Left hindlimb (tissue), 1 donor: ENCODE measurements at regions not wholly inside any gene's neighbourhood (a gene's known extent, or its start where the extent isn't known, plus 50 kb on each side); places are given as distances from the start of the nearest gene placed in this dataset.

ENCODE experiments used
- DNase-seq: peaks from one replicate; pipeline ENCODE4 v3.0.0-alpha.2; 2018

GRCh38 chr15:47397655-47398054 lies 319.6 kb upstream of the SEMA6D start:
- no peak for DNase-seq

- no peak for DNase-seq
Observed at GRCh38 chr15:47398132-47398531, 319.2 kb upstream of the SEMA6D start.

- no peak for DNase-seq
Observed at GRCh38 chr15:47398594-47398993, 318.7 kb upstream of the SEMA6D start.

GRCh38 chr15:47399100-47399499 lies 318.2 kb upstream of the SEMA6D start:
- DNase-seq, result no peak

- no peak for DNase-seq
Observed at GRCh38 chr15:47400603-47401002, 316.7 kb upstream of the SEMA6D start.

GRCh38 chr15:47401427-47401826 lies 315.9 kb upstream of the SEMA6D start:
- no peak for DNase-seq

- DNase-seq, result no peak
Observed at GRCh38 chr15:47402829-47403228, 314.5 kb upstream of the SEMA6D start.

- no peak for DNase-seq
Observed at GRCh38 chr15:47404877-47405276, 312.4 kb upstream of the SEMA6D start.

- DNase-seq, result no peak
Observed at GRCh38 chr15:47405365-47406162, 311.7 kb upstream of the SEMA6D start.

- no peak for DNase-seq
Observed at GRCh38 chr15:47407692-47408091, 309.6 kb upstream of the SEMA6D start.

- no peak for DNase-seq
Observed at GRCh38 chr15:47409038-47409437, 308.3 kb upstream of the SEMA6D start.

GRCh38 chr15:47409600-47409999 lies 307.7 kb upstream of the SEMA6D start:
- DNase-seq, result no peak

GRCh38 chr15:47410247-47410646 lies 307.1 kb upstream of the SEMA6D start:
- DNase-seq, result no peak

GRCh38 chr15:47411733-47412132 lies 305.6 kb upstream of the SEMA6D start:
- no peak for DNase-seq

GRCh38 chr15:47412136-47412535 lies 305.2 kb upstream of the SEMA6D start:
- DNase-seq, result peak; percentile 36

- DNase-seq, result no peak
Observed at GRCh38 chr15:47412802-47413201, 304.5 kb upstream of the SEMA6D start.

- no peak for DNase-seq
Observed at GRCh38 chr15:47414207-47414606, 303.1 kb upstream of the SEMA6D start.

GRCh38 chr15:47415539-47415971 lies 301.8 kb upstream of the SEMA6D start:
- DNase-seq, result no peak

GRCh38 chr15:47422881-47423665 lies 294.2 kb upstream of the SEMA6D start:
- no peak for DNase-seq

GRCh38 chr15:47427463-47427862 lies 289.8 kb upstream of the SEMA6D start:
- DNase-seq, result no peak

GRCh38 chr15:47429376-47429775 lies 287.9 kb upstream of the SEMA6D start:
- DNase-seq, result no peak

- no peak for DNase-seq
Observed at GRCh38 chr15:47431501-47431900, 285.8 kb upstream of the SEMA6D start.

GRCh38 chr15:47432826-47433225 lies 284.5 kb upstream of the SEMA6D start:
- no peak for DNase-seq

- DNase-seq, result no peak
Observed at GRCh38 chr15:47434596-47434995, 282.7 kb upstream of the SEMA6D start.
